GM23248 (cell line): ENCODE measurements at regions not wholly inside any gene's neighbourhood (a gene's known extent, or its start where the extent isn't known, plus 50 kb on each side); places are given as distances from the start of the nearest gene placed in this dataset.
A peak's percentile ranks its signal among the peaks of the same experiment; 100 is the strongest.

Source experiments
- DNase-seq: peaks from one replicate; pipeline ENCODE4 v3.0.0-alpha.2; 2015
- H2AFZ ChIP-seq: fragments of 200-600 bp; sonication (generic); 2 replicates; pipeline ENCODE4 v1.6.1; 2016; ENCODE audit warnings: antibody characterized with exemption
- H3F3A ChIP-seq: fragments of 200-600 bp; sonication (generic); 2 replicates; pipeline ENCODE4 v1.6.1; 2016; ENCODE audit warnings: mild to moderate bottlenecking, antibody characterized with exemption, mixed run types; ENCODE audit not compliant: insufficient read depth
- H3K27ac ChIP-seq: fragments of 200-600 bp; sonication (generic); 2 replicates; pipeline ENCODE4 v1.5.1; 2016; ENCODE audit warnings: mild to moderate bottlenecking
- H3K27me3 ChIP-seq: fragments of 200-600 bp; sonication (generic); replicated peaks from 2 replicates; pipeline ENCODE4 v1.6.1; 2016; ENCODE audit warnings: mild to moderate bottlenecking; ENCODE audit not compliant: insufficient read depth
- H3K36me3 ChIP-seq: fragments of 200-600 bp; sonication (generic); 2 replicates; pipeline ENCODE4 v1.6.1; 2016; ENCODE audit warnings: low read depth, mild to moderate bottlenecking
- H3K4me1 ChIP-seq: fragments of 200-600 bp; sonication (generic); 2 replicates; pipeline ENCODE4 v1.6.1; 2016; ENCODE audit warnings: mild to moderate bottlenecking; ENCODE audit not compliant: insufficient read depth
- H3K4me2 ChIP-seq: fragments of 200-600 bp; sonication (generic); one replicate; pipeline ENCODE4 v1.6.1; 2016; ENCODE audit warnings: mild to moderate bottlenecking; ENCODE audit not compliant: unreplicated experiment
- H3K4me3 ChIP-seq: fragments of 200-600 bp; sonication (generic); 2 replicates; pipeline ENCODE4 v1.5.1; 2016; ENCODE audit warnings: mild to moderate bottlenecking
- H3K79me2 ChIP-seq: fragments of 200-600 bp; sonication (generic); 2 replicates; pipeline ENCODE4 v1.6.1; 2016; ENCODE audit warnings: mild to moderate bottlenecking; ENCODE audit not compliant: insufficient read depth
- H3K9ac ChIP-seq: fragments of 200-600 bp; sonication (generic); 2 replicates; pipeline ENCODE4 v1.6.1; 2016; ENCODE audit warnings: mild to moderate bottlenecking
- H3K9me2 ChIP-seq: fragments of 200-600 bp; sonication (generic); 2 replicates; pipeline ENCODE4 v1.6.1; 2016; ENCODE audit warnings: mixed run types, mild to moderate bottlenecking, moderate library complexity; ENCODE audit not compliant: insufficient read depth
- H3K9me3 ChIP-seq: fragments of 200-600 bp; sonication (generic); one replicate; pipeline ENCODE4 v1.6.1; 2017; ENCODE audit warnings: low read depth
- H4K20me1 ChIP-seq: fragments of 200-600 bp; sonication (generic); 2 replicates; pipeline ENCODE4 v1.6.0; 2016; ENCODE audit not compliant: insufficient read depth
- EZH2 ChIP-seq: fragments of 200-600 bp; sonication (generic); IDR thresholded peaks from 2 replicates; pipeline ENCODE4 v1.6.1; 2018; ENCODE audit warnings: antibody characterized with exemption, mild to moderate bottlenecking; ENCODE audit not compliant: insufficient read depth, poor library complexity, severe bottlenecking
- EZH2phosphoT487 ChIP-seq: fragments of 200-600 bp; sonication (generic); IDR thresholded peaks from 2 replicates; pipeline ENCODE4 v1.6.1; 2018; ENCODE audit warnings: antibody characterized with exemption, moderate library complexity, mild to moderate bottlenecking, low read depth; ENCODE audit not compliant: insufficient read depth
- WGBS, 2 experiments: methylation state at CpG; one replicate each; pipeline ENCODE4 v1.1.6; 2015 to 2017; ENCODE audit warnings: low lambda C conversion rate in 2 of 2, low coverage in 1 of 2; ENCODE audit errors: missing lambda C conversion rate in 2 of 2; 5-methylcytosine and 5-hydroxymethylcytosine counted together
- in situ Hi-C: fragments of 300-500 bp; cut with MboI; formaldehyde crosslinking; loops from 2 replicates; pipeline ENCODE4 v1.15.0; 2020

- H3K27ac ChIP-seq: peak overlapping the region; percentile 80
- peaks cover 20% of the 10 kb centered on the region for H3K4me1 ChIP-seq
- no peak overlapping the region for H3K4me3 ChIP-seq
- no peaks in the 10 kb centered on the region for H4K20me1 ChIP-seq
- no peaks in the 10 kb centered on the region for H3K36me3 ChIP-seq
- no peaks in the 10 kb centered on the region for H3K79me2 ChIP-seq
- no peak for TF ChIP-seq EZH2
- no peak for TF ChIP-seq EZH2phosphoT487
- peak overlapping the region; percentile 15; the same call in 1 of the 2 replicates for H2AFZ ChIP-seq
- peak; percentile 64 for DNase-seq
- no peaks in the 10 kb centered on the region for H3K27me3 ChIP-seq
- 9 to 15% methylated on average over 2 of the region's 2 CpGs for WGBS, 2 experiments
- H3K4me2 ChIP-seq: peak overlapping the region; percentile 43
- peaks cover 18% of the 10 kb centered on the region for H3F3A ChIP-seq
- in situ Hi-C loops: no loop called here
- H3K9me2 ChIP-seq: 0 out of 2 replicates have a peak, but pooled peaks cover 4% of the 10 kb centered on the region
- H3K9ac ChIP-seq: peak overlapping the region; percentile 11; the same call in 1 of the 2 replicates
- no peaks in the 10 kb centered on the region for H3K9me3 ChIP-seq
Measured at GRCh38 chr17:70906808-70907207, 737.5 kb downstream of the KCNJ2 start.

GRCh38 chr17:70912716-70913485 is 743.6 kb downstream of the KCNJ2 start:
- Histone ChIP-seq H3K79me2 (no peaks in the 10 kb centered on the region), H3K9ac (0 out of 2 replicates have a peak overlapping the region, but pooled peaks have one; percentile 22), H3K36me3 (no peaks in the 10 kb centered on the region), H3K9me3 (no peaks in the 10 kb centered on the region), H3F3A (no peaks in the 10 kb centered on the region), H3K4me2 (no peak overlapping the region), H3K27ac (peak overlapping the region; percentile 25; the same call in 1 of the 2 replicates), H3K27me3 (no peaks in the 10 kb centered on the region), H3K4me3 (no peak overlapping the region), H4K20me1 (no peaks in the 10 kb centered on the region), H3K4me1 (peaks cover 10% of the 10 kb centered on the region; the same call in 1 of the 2 replicates), H2AFZ (peak overlapping the region; percentile 15), H3K9me2 (0 out of 2 replicates have a peak, but pooled peaks cover 4% of the 10 kb centered on the region)
- TF ChIP-seq EZH2phosphoT487: no peak
- TF ChIP-seq EZH2: no peak
- DNase-seq: peak; percentile 44
- WGBS, 2 experiments: 5 to 9% methylated on average over 4 of the region's 4 CpGs
- in situ Hi-C loops: no loop called here

GRCh38 chr17:70916469-70916868 is 747.1 kb downstream of the KCNJ2 start:
- in situ Hi-C loops: no loop called here
- no peak overlapping the region for H3K4me2 ChIP-seq
- H3K36me3 ChIP-seq: no peaks in the 10 kb centered on the region
- no peak for DNase-seq
- H3F3A ChIP-seq: no peaks in the 10 kb centered on the region
- H3K9me3 ChIP-seq: no peaks in the 10 kb centered on the region
- H3K27ac ChIP-seq: no peak overlapping the region
- no peaks in the 10 kb centered on the region for H3K9me2 ChIP-seq
- no peak overlapping the region for H3K4me3 ChIP-seq
- TF ChIP-seq EZH2phosphoT487 (no peak), EZH2 (no peak)
- peaks cover 10% of the 10 kb centered on the region; the same call in 1 of the 2 replicates for H3K4me1 ChIP-seq
- H3K27me3 ChIP-seq: no peaks in the 10 kb centered on the region
- H2AFZ ChIP-seq: no peak overlapping the region
- no peak overlapping the region for H3K9ac ChIP-seq
- no peaks in the 10 kb centered on the region for H4K20me1 ChIP-seq
- no peaks in the 10 kb centered on the region for H3K79me2 ChIP-seq

GRCh38 chr17:70919241-70919640 is 749.9 kb downstream of the KCNJ2 start:
- Histone ChIP-seq H3K9ac (no peak overlapping the region), H3K27ac (no peak overlapping the region), H2AFZ (no peak overlapping the region), H3K9me3 (no peaks in the 10 kb centered on the region), H3K9me2 (no peaks in the 10 kb centered on the region), H3K4me3 (no peak overlapping the region), H3K27me3 (no peaks in the 10 kb centered on the region), H4K20me1 (no peaks in the 10 kb centered on the region), H3K79me2 (no peaks in the 10 kb centered on the region), H3K4me1 (0 out of 2 replicates have a peak, but pooled peaks cover 5% of the 10 kb centered on the region), H3K4me2 (no peak overlapping the region), H3F3A (0 out of 2 replicates have a peak, but pooled peaks cover 4% of the 10 kb centered on the region), H3K36me3 (no peaks in the 10 kb centered on the region)
- DNase-seq: no peak
- TF ChIP-seq EZH2 (no peak), EZH2phosphoT487 (no peak)
- in situ Hi-C loops: no loop called here
- 29 to 50% methylated on average over 1 of the region's 1 CpG for WGBS, 2 experiments
